Rectal smooth muscle tissue (tissue), 1 donor: ENCODE measurements at regions not wholly inside any gene's neighbourhood (a gene's known extent, or its start where the extent isn't known, plus 50 kb on each side); places are given as distances from the start of the nearest gene placed in this dataset.

Experiments used
- H3K27ac ChIP-seq: one replicate; pipeline ENCODE4 v1.7.0; 2013; ENCODE audit warnings: low read depth, low read length, inconsistent platforms
- H3K27me3 ChIP-seq: one replicate; pipeline ENCODE4 v1.7.0; 2013; ENCODE audit warnings: low read length; ENCODE audit not compliant: control insufficient read depth, insufficient read depth
- H3K36me3 ChIP-seq: one replicate; pipeline ENCODE4 v1.7.0; 2013; ENCODE audit warnings: low read length; ENCODE audit not compliant: control insufficient read depth, insufficient read depth
- H3K4me1 ChIP-seq: one replicate; pipeline ENCODE4 v1.7.0; 2013; ENCODE audit warnings: low read length; ENCODE audit not compliant: control insufficient read depth, insufficient read depth
- H3K4me3 ChIP-seq: one replicate; pipeline ENCODE4 v1.7.0; 2013; ENCODE audit warnings: low read length
- H3K9ac ChIP-seq: one replicate; pipeline ENCODE4 v1.7.0; 2013; ENCODE audit warnings: low read length

DNA sequence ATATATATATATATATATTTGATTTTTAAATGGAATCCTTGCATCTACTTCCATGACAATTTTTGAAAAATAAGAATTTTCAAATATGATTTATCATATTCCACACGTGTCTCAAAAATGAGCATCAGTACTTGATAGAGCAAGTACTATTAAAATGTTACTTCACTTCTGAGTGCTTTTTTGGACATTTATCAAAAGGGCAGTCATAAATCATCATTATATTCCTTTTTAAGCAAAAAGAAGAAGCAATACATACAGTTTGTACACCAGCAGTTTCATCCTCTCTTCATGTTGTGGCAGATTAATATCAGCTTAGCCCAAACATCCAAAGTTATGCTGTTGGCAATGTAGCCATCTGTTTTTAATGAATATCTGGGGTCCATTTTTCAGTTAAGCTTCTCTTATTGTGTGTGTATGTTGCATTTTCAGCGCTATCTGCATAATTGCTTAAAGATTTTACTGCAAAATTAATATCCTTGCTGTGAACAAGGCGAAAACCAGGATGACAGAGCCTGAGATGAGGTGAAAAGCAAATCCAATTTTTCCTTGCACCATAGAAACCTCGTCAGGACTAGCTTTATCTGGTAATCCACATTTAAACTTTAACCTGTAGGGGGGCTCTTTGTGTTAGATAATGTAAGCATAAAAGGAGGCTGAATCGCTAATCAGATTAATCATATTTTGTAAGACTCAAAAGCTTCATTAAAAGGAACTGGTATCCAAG is 604.9 kb upstream of the AGTR1 start:
- no peak overlapping the region for H3K9ac ChIP-seq
- H3K27me3 ChIP-seq, result no peaks in the 10 kb centered on the region
- no peaks in the 10 kb centered on the region for H3K36me3 ChIP-seq
- H3K27ac ChIP-seq, result no peak overlapping the region
- no peaks in the 10 kb centered on the region for H3K4me1 ChIP-seq
- no peak overlapping the region for H3K4me3 ChIP-seq

- no peak overlapping the region for H3K9ac ChIP-seq
- H3K27me3 ChIP-seq, result no peaks in the 10 kb centered on the region
- no peaks in the 10 kb centered on the region for H3K4me1 ChIP-seq
- H3K27ac ChIP-seq, result no peak overlapping the region
- H3K4me3 ChIP-seq, result no peak overlapping the region
- no peaks in the 10 kb centered on the region for H3K36me3 ChIP-seq
Measured at GRCh38 chr3:148093753-148094152, 604.0 kb upstream of the AGTR1 start.

DNA sequence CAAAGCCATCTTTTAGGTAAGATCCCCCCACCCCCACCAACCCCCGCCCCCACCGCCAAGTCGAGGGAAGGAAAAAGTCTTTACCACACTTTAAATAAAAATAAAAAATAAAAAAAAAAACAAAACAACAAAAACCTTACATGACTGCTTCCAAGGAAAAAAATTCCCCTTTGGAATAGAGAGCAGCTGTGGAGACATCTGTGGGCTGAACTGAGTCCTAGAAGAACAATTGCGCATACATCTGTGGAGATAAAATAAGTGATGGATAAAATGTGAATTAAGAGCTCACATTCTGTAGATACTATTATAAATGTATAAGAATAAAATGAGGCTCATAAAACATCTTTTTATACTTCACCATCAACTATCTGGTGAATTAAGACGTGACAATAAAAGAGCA is 601.7 kb upstream of the AGTR1 start:
- no peak overlapping the region for H3K27ac ChIP-seq
- no peaks in the 10 kb centered on the region for H3K36me3 ChIP-seq
- H3K9ac ChIP-seq, result no peak overlapping the region
- no peaks in the 10 kb centered on the region for H3K4me1 ChIP-seq
- H3K4me3 ChIP-seq, result no peak overlapping the region
- H3K27me3 ChIP-seq, result no peaks in the 10 kb centered on the region

GRCh38 chr3:148100476-148100875 is 597.2 kb upstream of the AGTR1 start:
- H3K27ac ChIP-seq, result no peak overlapping the region
- H3K4me3 ChIP-seq, result no peak overlapping the region
- H3K36me3 ChIP-seq, result no peaks in the 10 kb centered on the region
- no peaks in the 10 kb centered on the region for H3K27me3 ChIP-seq
- no peak overlapping the region for H3K9ac ChIP-seq
- no peaks in the 10 kb centered on the region for H3K4me1 ChIP-seq

- Histone ChIP-seq H3K9ac (no peak overlapping the region), H3K36me3 (no peaks in the 10 kb centered on the region), H3K27ac (no peak overlapping the region), H3K4me1 (no peaks in the 10 kb centered on the region), H3K27me3 (no peaks in the 10 kb centered on the region), H3K4me3 (no peak overlapping the region)
Measured at GRCh38 chr3:148101061-148101460, 596.6 kb upstream of the AGTR1 start.

- H3K36me3 ChIP-seq, result no peaks in the 10 kb centered on the region
- no peak overlapping the region for H3K4me3 ChIP-seq
- no peak overlapping the region for H3K27ac ChIP-seq
- H3K27me3 ChIP-seq, result no peaks in the 10 kb centered on the region
- H3K4me1 ChIP-seq, result no peaks in the 10 kb centered on the region
- no peak overlapping the region for H3K9ac ChIP-seq
Measured at GRCh38 chr3:148102156-148102555, 595.5 kb upstream of the AGTR1 start.

- H3K9ac ChIP-seq, result no peak overlapping the region
- no peak overlapping the region for H3K27ac ChIP-seq
- no peaks in the 10 kb centered on the region for H3K4me1 ChIP-seq
- H3K27me3 ChIP-seq, result no peaks in the 10 kb centered on the region
- no peak overlapping the region for H3K4me3 ChIP-seq
- no peaks in the 10 kb centered on the region for H3K36me3 ChIP-seq
Measured at GRCh38 chr3:148106062-148106461, 591.6 kb upstream of the AGTR1 start.

DNA sequence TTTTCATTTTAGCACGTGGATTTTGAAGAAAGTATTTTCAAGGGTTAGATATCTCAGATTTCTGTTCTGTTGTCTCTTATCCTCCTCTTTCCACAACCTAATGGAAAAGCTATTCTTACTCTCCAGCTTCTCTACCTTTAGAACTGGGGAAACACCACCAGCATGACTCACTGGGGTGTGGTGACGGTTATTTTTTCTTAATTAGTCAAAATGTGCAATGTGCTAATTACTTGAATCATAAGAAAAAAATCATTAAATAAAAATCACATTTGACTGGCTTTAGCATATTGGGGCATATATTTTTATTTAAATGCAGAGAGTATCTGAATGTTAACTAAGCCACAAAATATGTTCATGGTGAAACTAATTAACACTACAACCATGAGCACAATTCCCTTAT is 570.7 kb upstream of the AGTR1 start:
- no peaks in the 10 kb centered on the region for H3K36me3 ChIP-seq
- H3K4me1 ChIP-seq, result no peaks in the 10 kb centered on the region
- no peak overlapping the region for H3K4me3 ChIP-seq
- H3K27ac ChIP-seq, result no peak overlapping the region
- H3K27me3 ChIP-seq, result no peaks in the 10 kb centered on the region
- no peak overlapping the region for H3K9ac ChIP-seq

DNA sequence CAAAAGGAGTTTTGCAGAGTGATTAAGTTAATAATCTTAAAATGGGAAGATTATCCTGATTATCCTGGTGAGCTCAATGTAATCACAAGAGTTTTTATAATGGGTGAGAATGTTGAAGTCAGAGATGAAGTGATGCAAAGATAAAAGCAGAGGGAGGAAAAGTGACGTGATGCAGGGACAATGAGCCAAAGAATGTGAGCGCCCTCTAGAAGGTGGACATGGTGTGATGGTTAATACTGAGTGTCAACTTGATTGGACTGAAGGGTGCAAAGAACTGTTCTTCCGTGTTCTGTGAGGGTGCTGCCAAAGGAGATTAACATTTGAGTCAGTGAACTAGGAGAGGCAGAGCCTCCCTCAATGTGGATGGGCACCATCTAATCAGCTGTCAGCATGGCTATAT is 569.6 kb upstream of the AGTR1 start:
- H3K4me1 ChIP-seq, result no peaks in the 10 kb centered on the region
- no peaks in the 10 kb centered on the region for H3K36me3 ChIP-seq
- no peaks in the 10 kb centered on the region for H3K27me3 ChIP-seq
- H3K27ac ChIP-seq, result no peak overlapping the region
- H3K9ac ChIP-seq, result no peak overlapping the region
- H3K4me3 ChIP-seq, result no peak overlapping the region

DNA sequence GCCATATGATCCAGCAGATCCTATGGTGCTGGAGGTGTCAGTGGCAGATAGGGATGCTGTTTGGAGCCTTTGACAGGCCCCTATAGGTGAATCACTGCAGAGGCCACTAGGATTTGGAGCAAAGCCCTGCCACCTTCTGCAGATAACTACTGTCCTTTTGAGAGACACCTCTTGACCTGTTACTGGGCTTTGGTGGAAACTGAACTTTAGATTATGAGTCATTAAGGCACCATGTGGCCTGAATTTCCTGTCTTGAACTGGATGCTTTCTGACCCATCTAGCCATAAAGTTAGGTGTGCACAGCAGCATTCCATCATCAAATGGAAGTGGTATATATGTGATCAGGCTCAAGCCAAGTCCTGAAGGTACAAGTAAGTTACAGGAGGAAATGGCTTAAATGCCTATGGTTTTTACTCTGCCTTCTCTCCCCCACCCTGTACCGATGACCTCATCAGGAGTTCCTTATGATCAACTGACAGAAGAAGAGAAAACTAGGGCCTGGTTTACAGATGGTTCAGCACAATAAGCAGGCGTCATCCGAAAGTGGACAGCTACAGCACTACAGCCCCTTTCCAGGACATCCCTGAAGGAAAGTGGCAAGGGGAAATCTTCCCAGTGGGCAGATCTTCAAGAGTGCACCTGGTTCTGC is 565.6 kb upstream of the AGTR1 start:
- Histone ChIP-seq H3K4me3 (no peak overlapping the region), H3K27me3 (no peaks in the 10 kb centered on the region), H3K4me1 (no peaks in the 10 kb centered on the region), H3K36me3 (no peaks in the 10 kb centered on the region), H3K9ac (no peak overlapping the region), H3K27ac (no peak overlapping the region)

DNA sequence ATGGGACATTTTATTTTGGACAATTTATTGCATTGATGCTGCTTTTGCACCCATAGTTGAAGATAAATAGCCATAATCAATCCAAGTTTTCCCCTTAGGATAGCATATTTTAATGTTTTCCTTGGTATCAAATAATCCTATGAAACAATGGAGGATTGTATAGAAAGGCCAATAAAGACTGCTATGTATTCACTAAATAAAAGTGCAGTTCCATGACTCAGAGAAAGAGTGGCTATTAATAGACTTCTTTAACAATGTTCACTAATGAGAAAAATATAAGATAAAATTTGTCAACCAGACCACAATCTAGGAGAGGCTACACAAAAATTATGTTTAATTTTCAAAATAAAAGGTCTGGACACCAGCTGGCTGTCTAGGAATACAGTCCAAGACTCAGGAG is 560.9 kb upstream of the AGTR1 start:
- Histone ChIP-seq H3K36me3 (no peaks in the 10 kb centered on the region), H3K4me1 (no peaks in the 10 kb centered on the region), H3K27ac (no peak overlapping the region), H3K4me3 (no peak overlapping the region), H3K27me3 (no peaks in the 10 kb centered on the region), H3K9ac (no peak overlapping the region)

DNA sequence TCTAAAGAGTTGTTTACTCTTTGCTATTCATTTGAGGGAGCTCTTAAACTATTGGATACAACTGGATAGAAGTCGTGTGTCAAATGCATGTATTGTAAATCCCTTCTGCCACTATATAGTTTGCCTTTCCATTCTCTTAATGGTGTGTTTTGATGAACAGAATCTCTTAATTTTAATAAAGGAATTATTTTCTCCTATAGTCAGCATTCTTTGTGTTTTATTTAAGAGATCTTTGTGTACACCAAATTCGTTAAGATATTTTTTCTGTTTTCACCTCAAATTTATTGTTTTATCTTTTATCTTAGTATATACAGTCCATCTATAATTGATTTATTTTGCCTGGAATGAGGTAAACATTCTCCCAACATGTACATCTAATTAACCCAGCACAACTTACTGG is 551.5 kb upstream of the AGTR1 start:
- H3K27me3 ChIP-seq, result no peaks in the 10 kb centered on the region
- no peak overlapping the region for H3K4me3 ChIP-seq
- H3K9ac ChIP-seq, result no peak overlapping the region
- H3K27ac ChIP-seq, result no peak overlapping the region
- H3K4me1 ChIP-seq, result no peaks in the 10 kb centered on the region
- H3K36me3 ChIP-seq, result no peaks in the 10 kb centered on the region
